K562 (cell line): ENCODE measurements at regions not wholly inside any gene's neighbourhood (a gene's known extent, or its start where the extent isn't known, plus 50 kb on each side); places are given as distances from the start of the nearest gene placed in this dataset.

Source experiments
- ATAC-seq: fragments of 200-7000 bp; cut with Tn5 transposase; 3 replicates; pipeline ENCODE4 v1.9.1; 2020; ENCODE audit warnings: moderate library complexity
- BruUV-seq: library from RNA; stranded (reverse); fragments of 400-500 nt; replicated peaks from 2 replicates; lab custom pipeline; 2021; lab: Mats Ljungman, UMichigan
- CTCF ChIA-PET: fragments of 300-600 bp; formaldehyde crosslinking; extraction: SDS; loops from one replicate; lab custom pipeline; 2021; ENCODE audit warnings: low intra/inter-chr PET ratio; lab: Yijun Ruan, JAX
- POLR2A ChIA-PET: fragments of 300-600, 350-650 bp; sonication (Branson Sonifier 250); formaldehyde crosslinking; extraction: SDS; loops from one replicate; lab custom pipeline; 2021; ENCODE audit warnings: antibody characterized with exemption, inconsistent platforms; lab: Yijun Ruan, JAX
- DNase-seq, 4 experiments: peaks; one replicate each; pipeline versions ENCODE4 v3.0.0 to v3.0.0-alpha.2; 2011 to 2018; ENCODE audit warnings: low spot score in 3 of 4, mixed read lengths in 3 of 4; ENCODE audit errors: extremely low read depth in 1 of 4
- FAIRE-seq: peaks from 2 replicates; lab custom pipeline; 2011; peaks lifted over from hg19 to GRCh38; lab: Jason Lieb, UNC
- H2AFZ ChIP-seq: 2 replicates; pipeline ENCODE4 v1.6.0; 2011; ENCODE audit warnings: low read depth, low read length, control low read depth, inconsistent platforms
- H3K27ac ChIP-seq: fragments of 200-600 bp; 3 replicates; pipeline ENCODE4 v1.8.0; 2011; ENCODE audit warnings: low read depth, mild to moderate bottlenecking, control low read depth, inconsistent platforms, low read length, moderate library complexity, mixed read lengths; ENCODE audit errors: extremely low read depth
- H3K27me3 ChIP-seq, 2 experiments: fragments of 300-600 bp in 1 of 2; 2 replicates in 1 of 2; 3 replicates in 1 of 2; pipeline versions ENCODE4 v1.6.0 to v1.8.0; 2011; ENCODE audit warnings: inconsistent platforms in 2 of 2, low read length in 2 of 2, mild to moderate bottlenecking in 1 of 2, mixed read lengths in 1 of 2, moderate library complexity in 1 of 2; ENCODE audit not compliant: control insufficient read depth in 2 of 2, insufficient read depth in 2 of 2
- H3K36me3 ChIP-seq: fragments of 300-600 bp; 3 replicates; pipeline ENCODE4 v1.8.0; 2011; ENCODE audit warnings: mild to moderate bottlenecking, low read length, inconsistent platforms; ENCODE audit not compliant: control insufficient read depth, insufficient read depth
- H3K4me1 ChIP-seq, 2 experiments: fragments of 200-600 bp in 1 of 2; replicated peaks in 1 of 2; 2 replicates in 1 of 2; 3 replicates in 1 of 2; pipeline versions ENCODE4 v1.5.1 to v1.8.0; 2011; ENCODE audit warnings: inconsistent platforms in 2 of 2, low read length in 2 of 2, mild to moderate bottlenecking in 1 of 2, mixed read lengths in 1 of 2, moderate library complexity in 1 of 2; ENCODE audit not compliant: control insufficient read depth in 2 of 2, insufficient read depth in 2 of 2
- H3K4me2 ChIP-seq: 2 replicates; pipeline ENCODE4 v1.6.1; 2011; ENCODE audit warnings: low read length, control low read depth, inconsistent platforms, mixed read lengths; ENCODE audit not compliant: insufficient read depth
- H3K4me3 ChIP-seq: fragments of 200-600 bp; sonication (generic), shearing (Covaris generic); 2 replicates; pipeline ENCODE4 v1.5.1; 2016; ENCODE audit warnings: control low read depth, inconsistent platforms
- H3K79me2 ChIP-seq: fragments of 200-600 bp; 3 replicates; pipeline ENCODE4 v1.8.0; 2011; ENCODE audit warnings: low read length, inconsistent platforms; ENCODE audit not compliant: control insufficient read depth, insufficient read depth
- H3K9ac ChIP-seq, 2 experiments: 2 replicates each; pipeline versions ENCODE4 v1.6.0 to v1.6.1; 2011; ENCODE audit warnings: low read depth in 2 of 2, low read length in 2 of 2, control low read depth in 1 of 2, inconsistent platforms in 1 of 2, mild to moderate bottlenecking in 1 of 2, mixed read lengths in 1 of 2; ENCODE audit not compliant: insufficient read depth in 1 of 2
- H3K9me1 ChIP-seq: one replicate; pipeline ENCODE4 v1.6.0; 2011; ENCODE audit warnings: inconsistent platforms, mild to moderate bottlenecking, low read length, moderate library complexity; ENCODE audit not compliant: control insufficient read depth, insufficient read depth
- H3K9me3 ChIP-seq: replicated peaks from 2 replicates; pipeline ENCODE4 v1.5.1; 2011; ENCODE audit warnings: low read depth, low read length, inconsistent platforms; ENCODE audit not compliant: control insufficient read depth, insufficient read depth
- H4K20me1 ChIP-seq: replicated peaks from 2 replicates; pipeline ENCODE4 v1.6.1; 2011; ENCODE audit warnings: low read length, inconsistent platforms, mixed read lengths; ENCODE audit not compliant: control insufficient read depth, insufficient read depth
- CHAMP1 ChIP-seq: fragments of 450-650 bp; IDR thresholded peaks from 2 replicates; pipeline ENCODE4 v1.6.1; 2016; ENCODE audit warnings: mild to moderate bottlenecking
- KAT2B ChIP-seq: IDR thresholded peaks from one replicate; pipeline ENCODE4 v1.6.1; 2012; ENCODE audit warnings: low read depth, mild to moderate bottlenecking, control low read depth, inconsistent platforms, low read length, moderate library complexity
- PATZ1 ChIP-seq: fragments of 250-450 bp; sonication (Bioruptor Pico); IDR thresholded peaks from 2 replicates; pipeline ENCODE4 v1.5.0; 2020; ENCODE audit warnings: mild to moderate bottlenecking, borderline replicate concordance
- TRIM25 ChIP-seq: fragments of 450-650 bp; IDR thresholded peaks from 2 replicates; pipeline ENCODE4 v1.7.0; 2016; ENCODE audit warnings: borderline replicate concordance
- ZBTB17 ChIP-seq: fragments of 450-650 bp; formaldehyde crosslinking; IDR thresholded peaks from 2 replicates; pipeline ENCODE4 v1.4.0; 2020; ENCODE audit warnings: mild to moderate bottlenecking
- ZBTB7A ChIP-seq: IDR thresholded peaks from 2 replicates; pipeline ENCODE4 v1.6.1; 2011; ENCODE audit warnings: low read depth, mild to moderate bottlenecking, low read length, moderate library complexity, borderline replicate concordance; ENCODE audit not compliant: control insufficient read depth
- ZNF431 ChIP-seq: sonication (generic); formaldehyde crosslinking; IDR thresholded peaks from 2 replicates; pipeline ENCODE4 v1.8.0; 2022; ENCODE audit warnings: mild to moderate bottlenecking, missing genetic modification reagents
- WGBS: fragments of 100-300 bp; shearing (Covaris generic); methylation state at CpG from one replicate; pipeline ENCODE4 v1.1.6; 2016; ENCODE audit warnings: low coverage, mixed read lengths; ENCODE audit not compliant: insufficient coverage; ENCODE audit errors: missing lambda C conversion rate; 5-methylcytosine and 5-hydroxymethylcytosine counted together
- in situ Hi-C: fragments of 300-500 bp; cut with MboI; formaldehyde crosslinking; loops from 4 replicates; pipeline ENCODE4 v1.15.0; 2018; ENCODE audit warnings: inconsistent platforms, mixed read lengths
- intact Hi-C: fragments of 100-400 bp; cut with micrococcal nuclease; formaldehyde crosslinking; loops from 2 replicates; pipeline ENCODE4 v1.14.2; 2022

- TF ChIP-seq TRIM25: no peak
- TF ChIP-seq KAT2B: no peak
- no peak for TF ChIP-seq CHAMP1
- TF ChIP-seq ZNF431 (CRISPR knock-in tag): no peak
These were observed 356.9 kb upstream of the CCDC196 start (continued) for GRCh38 chr14:66129224-66129623.

- intact Hi-C loops: no loop called here
- no peak for TF ChIP-seq ZBTB17 (CRISPR knock-in tag)
- TF ChIP-seq ZBTB7A: no peak
- TF ChIP-seq PATZ1 (CRISPR knock-in tag): no peak
- TF ChIP-seq, all 486 proteins: peak for 0
- BruUV-seq: no TSS peak
- Histone ChIP-seq H3K4me3 (no peak overlapping the region), H3K9me3 (no peaks in the 10 kb centered on the region), H3K79me2 (no peaks in the 10 kb centered on the region), H2AFZ (no peak overlapping the region), H3K36me3 (no peaks in the 10 kb centered on the region), H4K20me1 (no peaks in the 10 kb centered on the region), H3K27ac (no peak overlapping the region), H3K9ac (no peak overlapping the region), H3K4me1 (no peaks in the 10 kb centered on the region), H3K4me2 (no peak overlapping the region), H3K9me1 (no peaks in the 10 kb centered on the region), H3K27me3 (no peaks in the 10 kb centered on the region)
- WGBS: 1% methylated on average over 4 of the region's 4 CpGs
- FAIRE-seq (no peak), ATAC-seq (no peak), DNase-seq (no peak)
- POLR2A ChIA-PET: no interaction called here
- CTCF ChIA-PET: no interaction called here
- in situ Hi-C loops: no loop called here
These were observed 355.1 kb upstream of the CCDC196 start for GRCh38 chr14:66131111-66131510.
